GM19035 (cell line): ENCODE measurements at regions not wholly inside any gene's neighbourhood (a gene's known extent, or its start where the extent isn't known, plus 50 kb on each side); places are given as distances from the start of the nearest gene placed in this dataset.

Experiments
- ATAC-seq: cut with Tn5 transposase; IDR thresholded peaks from one replicate; pipeline ENCODE4 v1.9.1; 2021; ENCODE audit not compliant: unreplicated experiment

GRCh38 chr10:52679117-52679516, 93.5 kb downstream of the MBL2 start:
- no peak for ATAC-seq

GRCh38 chr10:52682766-52683165, 89.8 kb downstream of the MBL2 start:
- no peak for ATAC-seq

GRCh38 chr10:52683776-52684175, 88.8 kb downstream of the MBL2 start:
- ATAC-seq: no peak

- ATAC-seq: no peak
Observed at GRCh38 chr10:52688899-52689298, 83.7 kb downstream of the MBL2 start.

GRCh38 chr10:52696232-52696631, 76.4 kb downstream of the MBL2 start:
- ATAC-seq: no peak

- no peak for ATAC-seq
Observed at GRCh38 chr10:52701647-52702046, 70.9 kb downstream of the MBL2 start.

- no peak for ATAC-seq
Observed at GRCh38 chr10:52703451-52703850, 69.1 kb downstream of the MBL2 start.

GRCh38 chr10:52703898-52704297, 68.7 kb downstream of the MBL2 start:
- ATAC-seq: no peak

GRCh38 chr10:52706332-52707070, 66.1 kb downstream of the MBL2 start:
- ATAC-seq: no peak
